ENCODE measurements at regions not wholly inside any gene's neighbourhood (a gene's known extent, or its start where the extent isn't known, plus 50 kb on each side); places are given as distances from the start of the nearest gene placed in this dataset.

GRCh38 chr13:91017031-91017668 is 330.3 kb upstream of the MIR17HG start:
- no peak overlapping the region for H3K27ac ChIP-seq (replicated peaks)
- no peaks in the 10 kb centered on the region for H3K36me3 ChIP-seq
- H3K4me1 ChIP-seq = no peaks in the 10 kb centered on the region
- no peaks in the 10 kb centered on the region for H3K27me3 ChIP-seq (ENCODE audit: low read depth)
- DNase-seq = no peak
- H3K4me3 ChIP-seq = no peak overlapping the region
- intact Hi-C loops (cut with micrococcal nuclease) = no loop called here
- no peaks in the 10 kb centered on the region for H3K9me3 ChIP-seq (replicated peaks)
- peak; percentile 70 for TF ChIP-seq CTCF (IDR thresholded peaks at IDR 0.05; ENCODE audit: borderline replicate concordance)

- no peaks in the 10 kb centered on the region for H3K36me3 ChIP-seq
- intact Hi-C loops (cut with micrococcal nuclease) = no loop called here
- no peaks in the 10 kb centered on the region for H3K9me3 ChIP-seq (replicated peaks)
- H3K27ac ChIP-seq (replicated peaks) = no peak overlapping the region
- no peaks in the 10 kb centered on the region for H3K27me3 ChIP-seq (ENCODE audit: low read depth)
- H3K4me3 ChIP-seq = no peak overlapping the region
- H3K4me1 ChIP-seq = no peaks in the 10 kb centered on the region
- TF ChIP-seq CTCF (IDR thresholded peaks at IDR 0.05; ENCODE audit: borderline replicate concordance) = no peak
- DNase-seq = peak; percentile 13
Observed at GRCh38 chr13:91017669-91018053, 329.8 kb upstream of the MIR17HG start.

- H3K4me1 ChIP-seq = no peaks in the 10 kb centered on the region
- H3K4me3 ChIP-seq = no peak overlapping the region
- no peak overlapping the region for H3K27ac ChIP-seq (replicated peaks)
- no peak for TF ChIP-seq CTCF (IDR thresholded peaks at IDR 0.05; ENCODE audit: borderline replicate concordance)
- H3K9me3 ChIP-seq (replicated peaks) = no peaks in the 10 kb centered on the region
- H3K27me3 ChIP-seq (ENCODE audit: low read depth) = no peaks in the 10 kb centered on the region
- DNase-seq = no peak
- intact Hi-C loops (cut with micrococcal nuclease) = no loop called here
- H3K36me3 ChIP-seq = no peaks in the 10 kb centered on the region
Observed at GRCh38 chr13:91020461-91021034, 326.9 kb upstream of the MIR17HG start.

GRCh38 chr13:91024157-91024792 is 323.2 kb upstream of the MIR17HG start:
- no peaks in the 10 kb centered on the region for H3K36me3 ChIP-seq
- H3K27ac ChIP-seq (replicated peaks) = no peak overlapping the region
- no peaks in the 10 kb centered on the region for H3K27me3 ChIP-seq (ENCODE audit: low read depth)
- no peak for DNase-seq
- intact Hi-C loops (cut with micrococcal nuclease) = no loop called here
- no peaks in the 10 kb centered on the region for H3K4me1 ChIP-seq
- H3K4me3 ChIP-seq = no peak overlapping the region
- TF ChIP-seq CTCF (IDR thresholded peaks at IDR 0.05; ENCODE audit: borderline replicate concordance) = no peak
- no peaks in the 10 kb centered on the region for H3K9me3 ChIP-seq (replicated peaks)

- Histone ChIP-seq H3K27ac (replicated peaks) (no peak overlapping the region), H3K4me1 (no peaks in the 10 kb centered on the region), H3K36me3 (no peaks in the 10 kb centered on the region), H3K4me3 (no peak overlapping the region), H3K27me3 (ENCODE audit: low read depth) (no peaks in the 10 kb centered on the region), H3K9me3 (replicated peaks) (no peaks in the 10 kb centered on the region)
- no peak for DNase-seq
- intact Hi-C loops (cut with micrococcal nuclease) = no loop called here
- no peak for TF ChIP-seq CTCF (IDR thresholded peaks at IDR 0.05; ENCODE audit: borderline replicate concordance)
Observed at GRCh38 chr13:91025442-91025841, 322.0 kb upstream of the MIR17HG start.

Data from left ventricle myocardium inferior (tissue), 1 donor.